Epidermal melanocyte (primary cell): ENCODE measurements at regions not wholly inside any gene's neighbourhood (a gene's known extent, or its start where the extent isn't known, plus 50 kb on each side); places are given as distances from the start of the nearest gene placed in this dataset.
"Not testable (repeated sequence)": the region's sequence is repeated elsewhere in the genome, so short reads cannot be mapped to it uniquely, and the experiment has no call there.

Experiments
- DNase-seq: peaks from one replicate; pipeline ENCODE4 v3.0.0; 2011; ENCODE audit warnings: low spot score; ENCODE audit not compliant: insufficient read length

GRCh38 chr20:30295396-30295795 is 962.1 kb upstream of the DEFB115 start:
- DNase-seq: not testable (repeated sequence)

DNA sequence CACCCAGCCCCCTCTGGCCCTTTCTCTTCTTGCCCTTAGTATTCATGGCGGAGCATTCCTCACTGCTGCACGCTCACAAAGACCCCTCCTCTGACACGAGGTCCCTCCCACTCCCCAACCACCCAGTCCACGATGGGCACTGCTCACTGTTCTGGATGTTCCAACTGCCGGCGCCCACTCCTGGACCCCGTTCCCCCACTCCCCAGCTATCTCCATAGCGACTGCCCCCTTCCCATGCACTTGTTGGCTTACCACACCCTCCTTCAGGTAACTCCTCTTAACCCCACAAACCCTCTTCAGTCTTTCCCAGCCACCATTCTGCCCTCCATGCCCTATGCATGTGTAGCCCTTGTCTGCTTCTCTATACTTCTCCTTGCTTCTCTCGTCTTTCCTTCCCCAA is 961.5 kb upstream of the DEFB115 start:
- DNase-seq: not testable (repeated sequence)

DNA sequence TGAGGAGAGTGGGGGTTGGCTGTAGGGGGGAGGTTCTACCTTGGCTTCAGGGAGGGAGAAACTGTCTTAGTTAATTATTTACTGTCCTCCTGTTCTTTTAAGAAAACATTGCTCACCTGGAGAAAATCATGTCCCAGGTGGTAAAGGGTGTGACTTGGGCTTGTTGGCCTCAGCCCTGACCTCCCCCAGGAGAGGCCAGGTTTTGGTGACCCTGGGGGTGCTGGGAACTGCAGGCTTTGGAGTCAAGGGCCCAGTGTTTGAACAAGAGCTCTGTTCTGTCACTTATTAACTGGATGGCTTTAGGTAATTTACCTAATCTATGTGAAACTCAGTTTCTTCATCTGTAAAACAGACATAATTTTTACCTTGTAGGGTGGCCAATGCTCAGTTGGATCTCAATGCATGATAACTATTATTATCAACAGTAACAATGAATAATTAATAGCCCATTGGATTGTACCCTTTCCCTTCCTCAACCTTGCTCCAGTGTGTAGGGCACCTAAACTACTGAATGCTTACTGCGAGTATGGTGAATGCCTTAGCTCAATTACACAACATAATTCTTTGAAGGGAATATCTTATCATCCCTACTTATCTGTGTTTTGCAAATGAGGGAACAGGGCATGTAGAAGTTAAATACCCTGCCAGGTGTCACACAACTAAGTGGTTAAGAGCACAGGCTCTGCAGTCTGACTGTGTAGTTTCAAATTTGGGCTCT is 959.4 kb upstream of the DEFB115 start:
- not testable (repeated sequence) for DNase-seq

DNA sequence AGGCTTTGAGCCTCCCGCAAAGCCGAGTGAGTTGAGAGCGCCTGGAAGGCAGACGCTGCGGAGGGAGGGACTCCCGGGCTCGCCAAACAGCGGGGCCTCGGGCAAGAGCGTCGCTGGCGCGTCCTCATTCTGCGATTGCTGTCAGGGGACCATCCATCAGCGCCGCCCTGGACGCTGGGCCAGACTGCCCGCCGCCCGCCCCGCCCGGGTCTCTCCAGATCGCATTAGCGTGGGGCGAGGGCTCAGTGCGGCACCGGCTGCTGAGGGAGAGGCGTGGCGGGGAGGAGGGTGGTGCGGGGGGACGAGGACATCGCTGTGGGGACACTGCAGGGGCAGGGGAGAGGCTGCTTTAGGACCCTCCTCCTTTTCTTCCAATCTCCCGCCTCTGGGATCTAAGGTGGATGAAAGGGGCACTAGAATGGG is 957.2 kb upstream of the DEFB115 start:
- DNase-seq: not testable (repeated sequence)

DNA sequence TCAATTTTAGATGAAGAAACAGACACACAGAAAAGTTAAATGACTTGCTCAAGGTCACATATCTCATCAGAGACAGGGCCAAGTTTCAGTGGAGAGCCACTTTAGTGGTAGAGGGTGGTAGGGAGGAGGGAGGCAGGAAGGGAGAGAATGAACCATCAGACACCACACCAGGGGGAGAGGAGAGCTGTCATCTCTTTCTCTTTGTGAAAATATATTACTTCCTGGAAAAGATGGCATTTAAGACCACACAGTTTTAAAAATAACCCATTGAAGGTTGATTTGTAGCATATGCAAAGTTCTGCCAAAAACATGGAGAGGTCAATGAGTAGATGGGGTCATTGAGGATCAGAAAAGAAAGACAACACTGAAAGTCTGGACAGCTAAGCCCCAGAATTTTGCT is 954.7 kb upstream of the DEFB115 start:
- not testable (repeated sequence) for DNase-seq

- DNase-seq: not testable (repeated sequence)
Measured at GRCh38 chr20:30309938-30310337, 947.5 kb upstream of the DEFB115 start.

DNA sequence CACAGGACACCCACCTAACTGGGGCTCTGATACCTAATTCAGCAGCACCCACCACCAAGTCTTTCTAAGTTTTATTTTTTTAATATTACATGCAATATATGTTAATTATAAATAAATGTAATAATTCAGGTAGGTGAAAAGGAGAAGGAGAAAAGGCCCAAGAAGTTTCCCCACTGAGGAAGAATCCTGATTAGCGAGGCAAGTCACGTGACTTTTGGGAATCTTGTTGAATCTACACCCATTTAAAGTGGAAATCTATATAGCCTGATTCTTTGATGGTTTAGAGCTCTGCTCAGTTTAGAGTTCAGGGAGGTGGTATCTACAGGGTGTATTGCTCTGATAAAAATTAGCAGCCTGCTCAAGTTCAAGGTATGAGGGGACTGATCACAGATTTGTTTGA is 947.1 kb upstream of the DEFB115 start:
- not testable (repeated sequence) for DNase-seq

DNA sequence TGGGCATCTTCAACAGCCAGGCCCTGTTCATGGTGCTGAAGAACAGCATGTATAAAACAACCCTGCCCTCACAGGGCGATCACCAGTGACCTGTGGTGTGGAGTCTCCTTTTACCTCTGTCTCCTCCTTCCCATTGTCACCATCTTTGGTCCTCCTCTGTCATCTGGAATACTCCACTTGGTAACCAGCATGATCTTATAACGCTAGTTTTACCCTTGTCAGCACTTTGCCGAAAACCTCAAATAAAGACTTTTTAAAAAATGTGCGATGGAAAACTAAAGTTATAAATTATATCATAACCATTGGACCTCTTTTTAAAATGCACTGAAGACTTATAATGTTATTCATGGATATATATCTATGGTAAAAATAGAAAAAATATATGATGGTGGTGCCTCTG is 945.2 kb upstream of the DEFB115 start:
- not testable (repeated sequence) for DNase-seq

DNA sequence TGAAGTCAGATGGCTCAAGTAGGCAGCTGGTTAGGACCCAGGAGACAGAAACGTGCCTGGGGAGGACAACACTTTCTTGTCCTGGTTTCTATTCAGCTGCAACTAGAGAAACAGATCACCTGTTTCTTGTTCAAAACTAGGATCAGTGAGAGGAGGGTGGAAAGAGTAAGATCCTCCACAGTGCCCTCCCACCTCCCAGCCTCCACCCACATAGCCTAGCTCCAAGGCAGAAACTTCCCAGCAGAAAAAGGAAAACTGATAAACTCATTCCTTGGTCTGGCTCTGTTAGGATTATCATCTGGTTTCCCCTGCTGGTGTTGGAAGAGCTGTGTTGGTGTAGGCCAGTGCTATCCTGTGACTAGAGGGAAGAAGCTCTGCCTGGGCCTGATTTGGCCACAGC is 943.8 kb upstream of the DEFB115 start:
- not testable (repeated sequence) for DNase-seq

- DNase-seq: not testable (repeated sequence)
Measured at GRCh38 chr20:30316063-30316462, 941.4 kb upstream of the DEFB115 start.

GRCh38 chr20:30316532-30317299 is 940.7 kb upstream of the DEFB115 start:
- not testable (repeated sequence) for DNase-seq

DNA sequence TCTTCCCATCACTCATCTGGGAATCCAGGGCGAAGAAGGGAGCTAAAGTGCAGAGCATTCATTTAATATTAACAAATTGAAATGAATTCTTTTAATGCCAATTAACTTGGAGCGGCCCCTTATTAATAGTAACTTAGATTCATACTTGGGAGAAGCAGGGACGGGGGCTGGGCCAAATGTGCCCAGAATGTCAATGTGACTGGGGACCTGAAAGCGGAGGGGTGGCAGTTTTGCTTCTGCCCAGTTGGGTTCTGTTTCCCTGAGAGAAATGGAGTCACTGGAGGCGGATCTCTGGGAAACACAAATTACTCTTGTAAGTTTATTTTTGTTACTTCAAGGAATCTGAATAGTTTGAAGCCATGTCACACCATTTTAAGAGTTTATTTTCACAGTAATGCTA is 923.7 kb upstream of the DEFB115 start:
- DNase-seq: not testable (repeated sequence)

DNA sequence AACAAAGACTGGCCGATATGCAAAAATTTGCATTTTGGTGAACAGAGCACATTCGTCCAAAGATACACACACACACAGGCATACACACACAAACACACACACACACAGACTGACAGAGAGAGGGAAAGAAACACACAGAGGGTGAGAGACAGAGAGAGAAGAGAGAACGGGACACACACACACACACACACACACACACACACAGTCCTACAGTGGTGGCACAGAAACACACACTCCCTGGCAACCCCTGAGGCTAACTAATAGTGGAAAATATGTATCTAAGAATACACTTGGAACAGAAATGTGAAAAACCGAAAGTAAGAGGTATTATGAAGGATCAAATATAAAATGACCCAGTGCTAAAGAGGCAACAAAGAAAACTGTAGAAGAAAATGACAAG is 919.9 kb upstream of the DEFB115 start:
- not testable (repeated sequence) for DNase-seq

DNA sequence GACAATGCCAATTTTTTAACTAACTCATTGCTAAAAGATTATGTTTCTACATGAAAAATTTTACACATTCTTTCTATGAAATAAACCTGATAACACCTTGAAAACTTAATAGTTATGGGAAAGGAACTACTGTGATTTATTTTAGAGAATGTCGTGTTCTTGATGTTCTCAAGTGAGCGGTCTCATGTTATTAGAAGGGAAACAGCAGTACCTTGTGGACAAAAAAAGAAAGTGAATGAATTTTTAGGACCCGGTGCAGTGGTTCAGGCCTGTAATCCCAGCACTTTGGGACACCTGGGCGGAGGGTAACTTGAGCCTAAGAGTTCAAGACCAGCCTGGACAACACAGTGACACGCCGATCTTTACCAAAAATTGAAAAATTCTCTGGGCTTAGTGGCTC is 908.5 kb upstream of the DEFB115 start:
- DNase-seq: not testable (repeated sequence)

DNA sequence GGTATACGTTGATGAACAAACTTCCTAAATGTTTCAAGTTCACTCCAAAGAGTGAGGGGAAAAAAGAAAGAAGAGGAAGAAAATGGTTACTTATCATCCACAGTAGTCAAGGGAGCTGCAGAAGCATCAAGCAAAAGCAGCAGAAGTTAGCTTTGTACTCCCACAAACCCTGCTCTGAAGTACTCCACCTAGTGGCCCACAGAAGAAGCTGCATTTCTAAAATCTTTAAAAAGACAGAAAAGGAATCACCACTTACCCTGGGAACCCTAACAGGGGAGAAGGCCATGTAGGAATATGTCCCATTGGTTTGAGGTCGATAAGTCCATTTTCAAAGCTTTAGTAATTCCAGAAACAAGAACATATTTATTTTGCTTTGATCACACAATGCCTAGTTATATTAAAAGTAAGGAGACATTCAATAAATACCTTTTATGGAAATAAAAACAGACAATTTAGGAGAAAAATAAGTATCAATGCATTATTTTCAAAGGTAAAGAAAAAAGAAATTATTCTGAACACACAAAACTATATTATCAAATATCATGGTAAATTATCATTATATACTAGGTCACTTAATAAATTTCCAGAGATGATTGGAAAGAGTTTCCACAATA is 900.5 kb upstream of the DEFB115 start:
- not testable (repeated sequence) for DNase-seq

DNA sequence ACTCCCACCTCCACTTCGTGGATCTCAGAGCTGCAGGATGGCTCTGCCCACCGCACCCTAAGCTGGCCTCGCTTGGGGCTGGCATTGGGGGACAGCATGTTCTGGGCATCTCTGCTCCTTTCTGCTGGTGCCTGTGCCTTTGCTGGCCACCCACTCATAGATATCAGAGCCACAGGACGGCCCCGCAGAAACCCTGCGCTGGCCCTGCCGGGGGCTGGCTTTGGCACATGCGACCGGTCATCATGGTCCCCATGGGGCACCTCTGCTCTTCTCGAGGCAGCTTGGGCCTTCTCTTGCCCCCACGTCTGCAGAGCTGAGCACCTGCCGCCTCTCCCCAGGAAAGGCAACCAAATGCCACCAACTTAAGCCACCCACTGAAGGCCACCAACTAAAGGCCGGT is 895.7 kb upstream of the DEFB115 start:
- not testable (repeated sequence) for DNase-seq

GRCh38 chr20:30376430-30376766 is 881.1 kb upstream of the DEFB115 start:
- not testable (repeated sequence) for DNase-seq

DNA sequence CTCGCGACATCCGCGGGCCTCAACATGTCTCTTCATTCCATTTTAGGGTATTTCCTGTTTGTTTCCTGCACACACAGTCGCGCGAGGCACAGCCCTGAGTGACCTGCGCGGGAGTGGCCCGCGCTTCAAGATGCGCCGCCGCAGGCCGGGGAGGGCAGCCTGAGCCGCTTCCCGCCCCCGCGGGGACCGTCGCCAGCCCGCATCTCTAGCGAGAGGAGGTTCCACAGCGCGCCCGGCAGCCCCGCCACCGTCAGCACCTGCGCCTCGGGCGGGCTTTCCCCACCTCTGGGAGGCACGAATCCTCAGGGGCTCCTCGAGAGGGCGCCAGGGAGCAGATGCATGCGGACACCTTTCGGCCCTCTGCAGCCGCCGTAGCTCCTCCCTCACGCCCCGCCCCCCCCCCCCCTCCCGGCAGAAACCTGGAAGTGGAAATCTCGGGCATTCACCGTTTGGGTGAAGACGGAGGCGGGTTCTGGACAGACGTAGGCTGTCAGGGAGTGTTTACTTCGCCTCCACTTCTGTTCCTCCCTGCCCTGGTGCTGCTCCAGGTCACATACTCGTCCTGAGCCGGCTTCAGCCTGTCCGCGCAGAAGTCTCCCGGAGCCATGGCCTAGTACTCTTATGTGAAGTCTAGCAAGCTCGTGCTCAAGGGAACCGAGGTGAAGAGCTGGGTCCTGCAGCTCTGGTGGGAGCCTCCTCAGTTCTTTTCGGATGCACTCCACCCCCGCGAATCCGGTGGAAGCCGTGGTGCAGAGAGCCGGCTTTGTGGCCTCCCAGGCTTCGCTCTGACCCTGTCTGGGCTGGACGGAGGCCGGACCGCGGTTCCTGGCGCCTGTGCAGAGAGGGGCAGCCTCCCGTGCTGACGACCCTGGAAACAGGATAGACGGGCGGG is 880.5 kb upstream of the DEFB115 start:
- DNase-seq: peak; percentile 54

DNA sequence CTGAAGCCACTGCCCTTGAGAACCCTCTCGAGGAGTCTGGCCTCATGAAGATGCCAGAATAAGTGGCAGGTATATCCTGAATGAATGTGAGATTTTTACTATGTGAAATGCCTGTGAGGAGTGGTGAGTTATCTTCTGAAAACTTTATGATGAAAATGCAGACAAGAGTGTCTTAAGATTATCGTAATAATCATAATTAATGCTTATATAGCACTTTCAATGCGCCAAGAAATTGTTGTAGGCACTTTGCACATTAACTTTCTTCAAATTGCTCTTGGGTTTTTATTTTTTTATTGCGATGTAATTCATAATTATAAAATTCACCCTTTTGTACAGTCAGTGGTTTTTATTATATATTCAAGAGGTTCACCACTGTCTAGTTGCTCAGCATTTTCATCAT is 879.1 kb upstream of the DEFB115 start:
- DNase-seq: not testable (repeated sequence)

DNA sequence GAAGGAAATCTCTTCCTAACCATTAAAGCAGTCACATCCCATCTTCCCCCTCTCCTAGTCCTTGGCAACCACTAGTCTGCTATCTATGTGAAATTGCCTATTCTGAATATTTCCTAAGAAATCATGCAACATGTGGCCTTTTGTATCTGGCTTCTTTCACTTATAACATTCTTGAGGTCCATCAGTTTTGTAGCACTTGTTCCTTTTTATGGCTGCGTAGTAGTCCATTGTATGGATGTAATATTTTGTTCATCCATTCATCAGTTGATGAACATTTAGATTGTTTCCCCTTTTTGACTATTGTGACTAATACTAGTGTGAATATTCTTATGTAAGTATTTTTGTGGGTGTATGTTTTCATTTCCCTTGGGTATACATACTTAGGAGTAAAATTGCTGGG is 878.7 kb upstream of the DEFB115 start:
- not testable (repeated sequence) for DNase-seq

DNA sequence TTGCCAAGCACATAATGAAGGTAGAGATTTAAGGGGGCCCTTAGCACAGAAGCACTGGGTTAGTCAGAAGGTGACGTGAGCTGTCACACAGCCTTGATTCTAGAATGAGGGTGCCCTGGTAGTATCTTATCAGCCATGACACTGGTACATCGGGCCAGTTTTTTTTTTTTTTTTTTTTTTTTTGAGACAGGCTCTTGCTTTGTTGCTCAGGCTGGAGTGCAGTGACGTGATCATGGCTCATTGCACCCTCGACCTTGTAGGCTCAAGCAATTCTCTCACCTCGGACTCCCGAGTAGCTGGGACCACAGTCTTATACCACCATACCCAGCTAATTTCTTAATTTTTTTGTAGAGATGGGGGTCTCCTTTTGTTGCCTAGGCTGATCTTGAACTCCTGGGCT is 872.6 kb upstream of the DEFB115 start:
- DNase-seq: not testable (repeated sequence)
